ENCODE measurements at regions not wholly inside any gene's neighbourhood (a gene's known extent, or its start where the extent isn't known, plus 50 kb on each side); places are given as distances from the start of the nearest gene placed in this dataset.
A peak's percentile ranks its signal among the peaks of the same experiment; 100 is the strongest.
"Not testable (repeated sequence)": the region's sequence is repeated elsewhere in the genome, so short reads cannot be mapped to it uniquely, and the experiment has no call there.

DNA sequence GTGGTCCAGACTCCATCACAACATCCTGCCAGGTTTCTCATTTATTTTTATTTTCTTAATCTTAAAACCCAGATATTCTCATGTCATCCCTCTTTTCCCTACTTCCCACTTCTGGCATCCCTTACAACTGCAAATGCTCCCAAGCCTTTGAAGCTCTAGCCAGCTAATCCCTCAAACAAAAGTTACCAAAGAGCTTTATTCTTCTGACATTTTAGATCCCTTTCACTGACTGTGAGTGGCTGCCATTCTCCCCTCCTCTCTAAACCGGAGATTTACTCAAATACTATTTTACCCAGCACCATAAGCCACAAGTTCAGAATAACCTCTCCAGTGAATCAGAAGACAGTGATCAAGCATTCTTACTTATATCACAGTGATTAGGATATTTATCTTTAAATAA lies 569.0 kb upstream of the SYT4 start:
- H3K36me3 ChIP-seq: no peaks in the 10 kb centered on the region
- no peaks in the 10 kb centered on the region for H3K27me3 ChIP-seq
- H3K4me1 ChIP-seq: peaks cover 0 to 7% of the 10 kb centered on the region in 2 donors
- H3K9me3 ChIP-seq: no peaks in the 10 kb centered on the region
- no peak overlapping the region for H3K27ac ChIP-seq
- TF ChIP-seq, protein P1, sequence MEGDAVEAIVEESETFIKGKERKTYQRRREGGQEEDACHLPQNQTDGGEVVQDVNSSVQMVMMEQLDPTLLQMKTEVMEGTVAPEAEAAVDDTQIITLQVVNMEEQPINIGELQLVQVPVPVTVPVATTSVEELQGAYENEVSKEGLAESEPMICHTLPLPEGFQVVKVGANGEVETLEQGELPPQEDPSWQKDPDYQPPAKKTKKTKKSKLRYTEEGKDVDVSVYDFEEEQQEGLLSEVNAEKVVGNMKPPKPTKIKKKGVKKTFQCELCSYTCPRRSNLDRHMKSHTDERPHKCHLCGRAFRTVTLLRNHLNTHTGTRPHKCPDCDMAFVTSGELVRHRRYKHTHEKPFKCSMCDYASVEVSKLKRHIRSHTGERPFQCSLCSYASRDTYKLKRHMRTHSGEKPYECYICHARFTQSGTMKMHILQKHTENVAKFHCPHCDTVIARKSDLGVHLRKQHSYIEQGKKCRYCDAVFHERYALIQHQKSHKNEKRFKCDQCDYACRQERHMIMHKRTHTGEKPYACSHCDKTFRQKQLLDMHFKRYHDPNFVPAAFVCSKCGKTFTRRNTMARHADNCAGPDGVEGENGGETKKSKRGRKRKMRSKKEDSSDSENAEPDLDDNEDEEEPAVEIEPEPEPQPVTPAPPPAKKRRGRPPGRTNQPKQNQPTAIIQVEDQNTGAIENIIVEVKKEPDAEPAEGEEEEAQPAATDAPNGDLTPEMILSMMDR (IDR thresholded peaks at IDR 0.05): no peak
- DNase-seq (ENCODE audit: low spot score): no peak
- H3K4me3 ChIP-seq: no peak overlapping the region

GRCh38 chr18:43847164-43848091 lies 570.1 kb upstream of the SYT4 start:
- DNase-seq (ENCODE audit: low spot score): no peak
- no peaks in the 10 kb centered on the region for H3K9me3 ChIP-seq
- H3K27me3 ChIP-seq: no peaks in the 10 kb centered on the region
- H3K36me3 ChIP-seq: no peaks in the 10 kb centered on the region
- no peak overlapping the region for H3K4me3 ChIP-seq
- peaks cover 0 to 7% of the 10 kb centered on the region in 2 donors for H3K4me1 ChIP-seq
- H3K27ac ChIP-seq: peak overlapping the region in 1 of 2 donors; percentile 33
- TF ChIP-seq, protein P1 (IDR thresholded peaks at IDR 0.05): no peak

DNA sequence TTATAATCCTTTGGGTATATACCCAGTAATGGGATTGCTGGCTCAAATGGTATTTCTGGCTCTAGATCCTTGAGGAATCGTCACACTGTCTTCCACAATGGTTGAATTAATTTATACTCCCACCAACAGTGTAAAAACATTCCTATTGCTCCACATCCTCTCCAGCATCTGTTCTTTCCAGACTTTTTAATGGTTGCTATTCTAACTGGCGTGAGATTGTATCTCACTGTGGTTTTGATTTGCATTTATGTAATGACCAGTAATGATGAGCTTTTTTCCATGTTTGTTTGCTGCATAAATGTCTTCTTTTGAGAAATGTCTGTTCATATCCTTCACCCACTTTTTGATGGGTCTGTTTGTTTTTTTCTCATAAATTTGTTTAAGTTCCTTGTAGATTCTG lies 572.5 kb upstream of the SYT4 start:
- DNase-seq (ENCODE audit: low spot score); H3K27ac ChIP-seq; H3K27me3 ChIP-seq; H3K4me3 ChIP-seq; H3K4me1 ChIP-seq; H3K36me3 ChIP-seq; H3K9me3 ChIP-seq: not testable (repeated sequence)

DNA sequence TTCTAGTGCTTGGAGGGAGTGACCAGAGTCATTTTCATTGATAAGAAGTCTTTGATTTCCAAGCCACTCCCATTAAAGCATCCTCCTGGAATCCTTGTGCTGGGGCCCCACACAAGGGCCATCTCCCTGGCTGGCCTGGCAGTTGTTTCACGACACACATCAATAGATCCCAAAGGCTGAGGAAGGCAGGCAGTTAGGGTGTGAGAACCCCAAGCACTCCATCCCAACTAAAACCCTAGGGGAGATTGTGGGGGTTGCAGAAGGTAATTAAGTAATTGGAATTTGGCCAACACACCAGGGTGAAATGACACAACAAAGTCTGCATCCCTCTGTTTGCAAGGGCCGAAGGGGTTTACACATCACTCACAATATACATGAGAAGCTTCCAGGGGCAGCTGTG lies 578.1 kb upstream of the SYT4 start:
- TF ChIP-seq, protein P1 (IDR thresholded peaks at IDR 0.05): no peak
- Histone ChIP-seq H3K27me3 (no peaks in the 10 kb centered on the region), H3K27ac (no peak overlapping the region), H3K9me3 (no peaks in the 10 kb centered on the region), H3K4me1 (no peaks in the 10 kb centered on the region), H3K4me3 (no peak overlapping the region), H3K36me3 (no peaks in the 10 kb centered on the region)
- no peak for DNase-seq (ENCODE audit: low spot score)

DNA sequence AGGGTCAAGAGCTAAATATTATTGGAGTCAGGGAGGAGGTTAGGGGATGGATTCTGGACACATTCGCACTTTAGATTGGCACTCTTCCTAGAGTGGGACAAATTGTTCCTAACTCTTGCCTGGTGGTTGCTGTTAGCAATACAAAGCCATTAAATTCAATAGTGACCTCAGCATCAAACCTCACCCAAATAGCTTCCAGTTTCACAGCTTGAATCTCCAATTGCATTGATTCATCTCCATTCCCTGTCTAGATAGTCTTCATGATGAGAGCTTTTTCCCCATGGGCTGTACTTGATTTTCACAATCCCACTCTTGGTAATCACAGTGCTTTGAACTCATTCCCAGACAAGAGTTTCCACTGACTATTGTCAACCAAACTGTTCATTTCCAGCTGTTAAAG lies 585.9 kb upstream of the SYT4 start:
- TF ChIP-seq, protein P1 (IDR thresholded peaks at IDR 0.05): no peak
- peak overlapping the region in 1 of 2 donors; percentile 16 for H3K27ac ChIP-seq

DNA sequence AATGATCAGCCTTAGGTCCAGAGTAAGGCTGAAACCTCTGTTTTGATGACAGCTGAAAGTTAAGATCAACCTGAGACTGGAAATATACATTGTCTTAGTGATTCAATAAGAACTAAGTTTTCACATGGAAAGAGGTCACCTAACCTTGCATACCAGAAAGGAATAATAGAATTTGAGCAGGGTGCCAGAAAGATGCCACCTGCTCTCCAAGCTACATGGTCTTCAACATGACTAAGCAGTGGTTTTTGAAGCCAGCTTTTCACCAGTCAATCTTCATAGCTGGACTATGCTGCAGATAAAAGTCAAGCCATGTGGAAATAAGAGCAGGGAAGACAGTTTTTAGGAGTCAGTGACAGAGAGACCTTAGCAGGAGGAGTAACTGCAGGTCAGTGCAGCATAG lies 589.4 kb upstream of the SYT4 start:
- H3K4me1 ChIP-seq: peaks cover 0 to 13% of the 10 kb centered on the region in 2 donors
- H3K4me3 ChIP-seq: no peak overlapping the region

More for the DNA sequence above, 585.9 kb upstream of the SYT4 start:
- Histone ChIP-seq H3K4me1 (peaks cover 0 to 6% of the 10 kb centered on the region in 2 donors), H3K9me3 (no peaks in the 10 kb centered on the region), H3K4me3 (no peak overlapping the region), H3K36me3 (no peaks in the 10 kb centered on the region), H3K27me3 (no peaks in the 10 kb centered on the region)
- no peak for DNase-seq (ENCODE audit: low spot score)

More for the DNA sequence above, 589.4 kb upstream of the SYT4 start:
- H3K27ac ChIP-seq: no peak overlapping the region
- H3K9me3 ChIP-seq: no peaks in the 10 kb centered on the region
- H3K36me3 ChIP-seq: no peaks in the 10 kb centered on the region
- H3K27me3 ChIP-seq: no peaks in the 10 kb centered on the region
- TF ChIP-seq, protein P1 (IDR thresholded peaks at IDR 0.05): no peak
- DNase-seq (ENCODE audit: low spot score): no peak

Data from right atrium auricular region (tissue), 2 donors.